GM23248 (cell line): ENCODE measurements at regions not wholly inside any gene's neighbourhood (a gene's known extent, or its start where the extent isn't known, plus 50 kb on each side); places are given as distances from the start of the nearest gene placed in this dataset.
"Not testable (repeated sequence)": the region's sequence is repeated elsewhere in the genome, so short reads cannot be mapped to it uniquely, and the experiment has no call there.

Experiments used
- DNase-seq: peaks from one replicate; pipeline ENCODE4 v3.0.0-alpha.2; 2015
- H2AFZ ChIP-seq: fragments of 200-600 bp; sonication (generic); 2 replicates; pipeline ENCODE4 v1.6.1; 2016; ENCODE audit warnings: antibody characterized with exemption
- H3F3A ChIP-seq: fragments of 200-600 bp; sonication (generic); 2 replicates; pipeline ENCODE4 v1.6.1; 2016; ENCODE audit warnings: mild to moderate bottlenecking, antibody characterized with exemption, mixed run types; ENCODE audit not compliant: insufficient read depth
- H3K27ac ChIP-seq: fragments of 200-600 bp; sonication (generic); 2 replicates; pipeline ENCODE4 v1.5.1; 2016; ENCODE audit warnings: mild to moderate bottlenecking
- H3K27me3 ChIP-seq: fragments of 200-600 bp; sonication (generic); replicated peaks from 2 replicates; pipeline ENCODE4 v1.6.1; 2016; ENCODE audit warnings: mild to moderate bottlenecking; ENCODE audit not compliant: insufficient read depth
- H3K36me3 ChIP-seq: fragments of 200-600 bp; sonication (generic); 2 replicates; pipeline ENCODE4 v1.6.1; 2016; ENCODE audit warnings: low read depth, mild to moderate bottlenecking
- H3K4me1 ChIP-seq: fragments of 200-600 bp; sonication (generic); 2 replicates; pipeline ENCODE4 v1.6.1; 2016; ENCODE audit warnings: mild to moderate bottlenecking; ENCODE audit not compliant: insufficient read depth
- H3K4me2 ChIP-seq: fragments of 200-600 bp; sonication (generic); one replicate; pipeline ENCODE4 v1.6.1; 2016; ENCODE audit warnings: mild to moderate bottlenecking; ENCODE audit not compliant: unreplicated experiment
- H3K4me3 ChIP-seq: fragments of 200-600 bp; sonication (generic); 2 replicates; pipeline ENCODE4 v1.5.1; 2016; ENCODE audit warnings: mild to moderate bottlenecking
- H3K79me2 ChIP-seq: fragments of 200-600 bp; sonication (generic); 2 replicates; pipeline ENCODE4 v1.6.1; 2016; ENCODE audit warnings: mild to moderate bottlenecking; ENCODE audit not compliant: insufficient read depth
- H3K9ac ChIP-seq: fragments of 200-600 bp; sonication (generic); 2 replicates; pipeline ENCODE4 v1.6.1; 2016; ENCODE audit warnings: mild to moderate bottlenecking
- H3K9me2 ChIP-seq: fragments of 200-600 bp; sonication (generic); 2 replicates; pipeline ENCODE4 v1.6.1; 2016; ENCODE audit warnings: mixed run types, mild to moderate bottlenecking, moderate library complexity; ENCODE audit not compliant: insufficient read depth
- H3K9me3 ChIP-seq: fragments of 200-600 bp; sonication (generic); one replicate; pipeline ENCODE4 v1.6.1; 2017; ENCODE audit warnings: low read depth
- H4K20me1 ChIP-seq: fragments of 200-600 bp; sonication (generic); 2 replicates; pipeline ENCODE4 v1.6.0; 2016; ENCODE audit not compliant: insufficient read depth
- EZH2 ChIP-seq: fragments of 200-600 bp; sonication (generic); IDR thresholded peaks from 2 replicates; pipeline ENCODE4 v1.6.1; 2018; ENCODE audit warnings: antibody characterized with exemption, mild to moderate bottlenecking; ENCODE audit not compliant: insufficient read depth, poor library complexity, severe bottlenecking
- EZH2phosphoT487 ChIP-seq: fragments of 200-600 bp; sonication (generic); IDR thresholded peaks from 2 replicates; pipeline ENCODE4 v1.6.1; 2018; ENCODE audit warnings: antibody characterized with exemption, moderate library complexity, mild to moderate bottlenecking, low read depth; ENCODE audit not compliant: insufficient read depth
- WGBS, 2 experiments: methylation state at CpG; one replicate each; pipeline ENCODE4 v1.1.6; 2015 to 2017; ENCODE audit warnings: low lambda C conversion rate in 2 of 2, low coverage in 1 of 2; ENCODE audit errors: missing lambda C conversion rate in 2 of 2; 5-methylcytosine and 5-hydroxymethylcytosine counted together
- in situ Hi-C: fragments of 300-500 bp; cut with MboI; formaldehyde crosslinking; loops from 2 replicates; pipeline ENCODE4 v1.15.0; 2020

GRCh38 chr13:59043016-59043415 is 1120.7 kb downstream of the DIAPH3 start:
- H3K27ac ChIP-seq, result no peak overlapping the region
- no peaks in the 10 kb centered on the region for H3K36me3 ChIP-seq
- no peaks in the 10 kb centered on the region for H3K9me2 ChIP-seq
- no peak for TF ChIP-seq EZH2phosphoT487
- TF ChIP-seq EZH2, result no peak
- H3K4me2 ChIP-seq, result no peak overlapping the region
- no peaks in the 10 kb centered on the region for H3K9me3 ChIP-seq
- no peak overlapping the region for H3K9ac ChIP-seq
- 6 to 9% methylated on average over 2 of the region's 2 CpGs for WGBS, 2 experiments
- in situ Hi-C loops, result no loop called here
- DNase-seq, result no peak
- H3K27me3 ChIP-seq, result no peaks in the 10 kb centered on the region
- H4K20me1 ChIP-seq, result no peaks in the 10 kb centered on the region
- no peaks in the 10 kb centered on the region for H3K79me2 ChIP-seq
- no peaks in the 10 kb centered on the region for H3K4me1 ChIP-seq
- no peak overlapping the region for H3K4me3 ChIP-seq
- no peak overlapping the region for H2AFZ ChIP-seq
- no peaks in the 10 kb centered on the region for H3F3A ChIP-seq

GRCh38 chr13:59047546-59047945 is 1116.2 kb downstream of the DIAPH3 start:
- no peaks in the 10 kb centered on the region for H3F3A ChIP-seq
- 3 to 4% methylated on average over 2 of the region's 2 CpGs for WGBS, 2 experiments
- no peaks in the 10 kb centered on the region for H3K9me3 ChIP-seq
- H3K36me3 ChIP-seq, result no peaks in the 10 kb centered on the region
- no peak overlapping the region for H3K4me3 ChIP-seq
- in situ Hi-C loops, result no loop called here
- no peak overlapping the region for H2AFZ ChIP-seq
- no peaks in the 10 kb centered on the region for H3K79me2 ChIP-seq
- H3K27me3 ChIP-seq, result no peaks in the 10 kb centered on the region
- TF ChIP-seq EZH2 (no peak), EZH2phosphoT487 (no peak)
- H3K27ac ChIP-seq, result no peak overlapping the region
- no peak for DNase-seq
- H4K20me1 ChIP-seq, result no peaks in the 10 kb centered on the region
- H3K4me2 ChIP-seq, result no peak overlapping the region
- no peaks in the 10 kb centered on the region for H3K4me1 ChIP-seq
- H3K9ac ChIP-seq, result no peak overlapping the region
- no peaks in the 10 kb centered on the region for H3K9me2 ChIP-seq

DNA sequence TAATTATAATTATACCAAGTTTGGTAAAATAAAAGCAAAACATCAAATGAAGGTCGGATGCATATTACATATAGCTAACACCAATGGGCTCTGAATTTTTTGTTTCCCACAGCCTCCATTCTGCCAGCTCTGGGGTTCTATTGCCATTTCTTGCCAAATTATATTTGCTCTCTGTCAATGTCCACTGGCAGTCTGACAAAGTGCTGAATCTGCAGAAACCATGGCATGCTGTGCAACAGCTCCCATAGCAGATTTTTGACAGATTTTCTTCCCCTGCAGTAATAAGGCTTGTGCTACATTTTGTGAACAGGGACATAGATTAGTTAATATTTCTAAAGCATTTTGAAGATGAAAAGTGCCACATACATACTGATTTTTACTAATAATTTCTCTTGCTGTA is 1102.1 kb downstream of the DIAPH3 start:
- no peaks in the 10 kb centered on the region for H3K79me2 ChIP-seq
- DNase-seq, result no peak
- H3K27ac ChIP-seq, result no peak overlapping the region
- no peaks in the 10 kb centered on the region for H3F3A ChIP-seq
- in situ Hi-C loops, result no loop called here
- H3K9me3 ChIP-seq, result no peaks in the 10 kb centered on the region
- H4K20me1 ChIP-seq, result no peaks in the 10 kb centered on the region
- no peaks in the 10 kb centered on the region for H3K36me3 ChIP-seq
- no peak overlapping the region for H3K4me2 ChIP-seq
- no peaks in the 10 kb centered on the region for H3K27me3 ChIP-seq
- no peak overlapping the region for H3K9ac ChIP-seq
- no peak overlapping the region for H3K4me3 ChIP-seq
- H3K4me1 ChIP-seq, result no peaks in the 10 kb centered on the region
- WGBS, 2 experiments, result 12 to 21% methylated on average over 1 of the region's 1 CpG
- H2AFZ ChIP-seq, result no peak overlapping the region
- TF ChIP-seq EZH2 (no peak), EZH2phosphoT487 (no peak)
- no peaks in the 10 kb centered on the region for H3K9me2 ChIP-seq

- Histone ChIP-seq H3K4me2 (no peak overlapping the region), H3K4me3 (no peak overlapping the region), H2AFZ (no peak overlapping the region), H3K4me1 (no peaks in the 10 kb centered on the region), H3K36me3 (no peaks in the 10 kb centered on the region), H3K27me3 (no peaks in the 10 kb centered on the region), H3K9me2 (no peaks in the 10 kb centered on the region), H3K79me2 (no peaks in the 10 kb centered on the region), H3F3A (no peaks in the 10 kb centered on the region), H3K9me3 (no peaks in the 10 kb centered on the region), H3K9ac (no peak overlapping the region), H4K20me1 (no peaks in the 10 kb centered on the region), H3K27ac (no peak overlapping the region)
- in situ Hi-C loops, result no loop called here
- WGBS, 2 experiments, result 12 to 33% methylated on average over 1 of the region's 1 CpG
- TF ChIP-seq EZH2phosphoT487, result no peak
- DNase-seq, result no peak
Measured at GRCh38 chr13:59064042-59064441, 1099.7 kb downstream of the DIAPH3 start.

DNA sequence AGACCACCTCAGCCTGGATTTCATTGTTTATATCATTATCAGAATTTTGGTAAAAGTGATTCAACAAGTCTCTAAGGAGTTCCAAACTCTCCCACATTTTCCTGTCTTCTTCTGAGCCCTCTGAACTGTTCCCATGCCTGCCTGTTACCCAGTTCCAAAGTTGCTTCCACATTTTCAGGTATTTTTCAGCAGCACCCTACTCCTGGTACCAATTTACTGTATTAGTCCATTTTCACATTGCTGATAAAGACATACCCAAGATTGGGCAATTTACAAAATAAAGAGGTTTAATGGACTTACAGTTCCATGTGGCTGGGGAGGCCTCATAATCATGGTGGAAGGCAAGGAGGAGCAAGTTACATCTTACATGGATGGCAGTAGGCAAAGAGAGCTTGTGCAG is 1087.3 kb downstream of the DIAPH3 start:
- DNase-seq, H3K9me2 ChIP-seq, H3K27ac ChIP-seq, in situ Hi-C loops, H3K4me1 ChIP-seq, H3K9me3 ChIP-seq, H3K9ac ChIP-seq, H3F3A ChIP-seq, H3K4me2 ChIP-seq, H3K4me3 ChIP-seq, H3K36me3 ChIP-seq, H2AFZ ChIP-seq, H3K27me3 ChIP-seq, H4K20me1 ChIP-seq, H3K79me2 ChIP-seq: not testable (repeated sequence)
